Stimulated activated CD8-positive, alpha-beta memory T cell treated with anti-CD3 and anti-CD28 coated beads, Interleukin-7, amount 100 ng/mL, for 1 hour (primary cell): ENCODE measurements at regions not wholly inside any gene's neighbourhood (a gene's known extent, or its start where the extent isn't known, plus 50 kb on each side); places are given as distances from the start of the nearest gene placed in this dataset.

Experiments
- DNase-seq, 2 donors: peaks; one replicate each; pipeline ENCODE4 v3.0.0-alpha.2; 2020; ENCODE audit warnings: low read depth in 2 of 2

DNA sequence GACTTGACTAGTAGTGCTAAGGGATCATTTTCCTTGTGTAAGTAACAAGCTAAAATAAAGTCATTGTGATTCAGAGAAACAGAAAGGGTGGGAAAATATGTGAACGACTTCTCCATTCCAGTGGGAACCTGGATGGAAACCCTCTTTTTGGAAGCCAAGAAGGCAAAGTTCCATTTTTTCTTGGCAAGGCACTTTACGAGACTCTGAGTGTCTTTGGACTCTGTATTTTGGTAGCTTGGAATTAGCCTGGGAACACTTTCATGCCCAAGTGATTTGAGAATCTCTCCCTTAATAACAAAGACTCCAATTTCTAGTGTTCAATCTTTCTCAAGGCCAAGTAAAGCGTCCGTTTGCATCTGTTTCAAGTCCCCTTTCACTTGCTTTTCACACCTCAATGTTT, 100.5 kb upstream of the SASH1 start:
- DNase-seq: no peak

GRCh38 chr6:148244217-148244935, 98.3 kb upstream of the SASH1 start:
- DNase-seq: no peak

DNA sequence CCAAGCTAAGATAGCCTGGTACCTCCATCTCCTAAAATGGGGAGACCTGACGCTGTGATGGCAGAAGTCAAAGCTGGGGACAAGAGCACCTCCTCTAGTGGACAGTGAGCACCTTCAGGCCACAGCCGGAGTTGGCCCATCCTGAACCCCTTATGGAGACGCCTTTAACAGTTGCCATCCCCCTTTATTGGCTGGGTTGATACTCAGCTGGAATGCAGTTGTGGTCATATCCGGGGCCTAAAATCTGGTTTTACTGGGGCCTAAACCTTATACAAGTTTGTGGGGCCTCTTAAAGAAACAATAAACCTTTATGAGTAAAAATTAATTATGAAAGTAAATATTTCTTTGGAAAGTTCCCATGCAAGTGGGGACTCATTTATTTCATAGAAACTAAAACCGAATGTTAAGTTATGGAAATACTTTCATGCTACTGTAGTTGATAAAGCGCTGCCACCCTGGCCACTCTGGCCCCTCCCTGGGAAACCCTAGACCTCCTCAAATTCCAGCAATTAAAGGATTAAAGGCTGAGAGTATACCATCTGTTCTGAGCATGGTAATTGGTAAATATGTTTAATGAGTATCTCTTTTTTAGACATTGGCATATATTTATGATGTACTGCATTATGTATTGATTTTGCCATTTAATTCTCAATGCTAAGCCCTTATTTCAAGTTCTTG, 95.1 kb upstream of the SASH1 start:
- no peak for DNase-seq

DNA sequence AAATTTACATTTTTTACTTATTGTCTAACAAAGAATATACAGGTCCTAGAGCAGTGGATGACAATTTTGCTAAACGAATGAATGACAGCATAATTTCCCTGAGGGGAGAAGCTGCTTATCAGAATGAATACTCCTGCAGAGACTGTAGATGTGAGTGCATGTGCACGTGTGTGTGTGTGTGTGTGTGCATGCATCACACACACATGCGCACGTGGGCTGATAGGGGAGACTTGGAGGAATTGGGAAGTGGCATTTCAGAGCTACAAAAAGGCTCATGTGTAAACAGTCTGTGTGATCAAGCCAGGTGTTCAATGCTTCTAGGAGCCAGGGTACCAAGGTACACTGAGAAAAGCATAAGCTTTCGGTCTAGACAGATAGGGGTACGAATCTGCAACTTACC, 93.5 kb upstream of the SASH1 start:
- DNase-seq: no peak

- DNase-seq: no peak
Measured at GRCh38 chr6:148249679-148250375, 92.8 kb upstream of the SASH1 start.

GRCh38 chr6:148250975-148251685, 91.5 kb upstream of the SASH1 start:
- DNase-seq: no peak

DNA sequence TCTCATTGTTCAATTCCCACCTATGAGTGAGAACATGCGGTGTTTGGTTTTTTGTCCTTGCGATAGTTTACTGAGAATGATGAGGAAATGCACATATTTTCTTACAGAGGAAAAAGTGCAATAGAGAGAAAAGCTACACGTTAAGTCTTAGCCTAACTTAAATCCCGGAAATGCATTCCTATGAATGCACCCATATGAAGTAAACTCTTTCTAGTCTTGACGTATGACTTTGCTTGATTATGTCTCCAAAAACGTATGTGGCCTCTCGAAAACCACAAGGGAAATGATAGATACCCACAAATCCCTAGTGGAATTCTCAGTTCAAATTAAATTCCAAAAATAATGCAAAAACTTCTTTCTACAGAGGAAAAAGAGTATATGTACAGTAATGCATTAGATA, 90.7 kb upstream of the SASH1 start:
- DNase-seq: no peak

DNA sequence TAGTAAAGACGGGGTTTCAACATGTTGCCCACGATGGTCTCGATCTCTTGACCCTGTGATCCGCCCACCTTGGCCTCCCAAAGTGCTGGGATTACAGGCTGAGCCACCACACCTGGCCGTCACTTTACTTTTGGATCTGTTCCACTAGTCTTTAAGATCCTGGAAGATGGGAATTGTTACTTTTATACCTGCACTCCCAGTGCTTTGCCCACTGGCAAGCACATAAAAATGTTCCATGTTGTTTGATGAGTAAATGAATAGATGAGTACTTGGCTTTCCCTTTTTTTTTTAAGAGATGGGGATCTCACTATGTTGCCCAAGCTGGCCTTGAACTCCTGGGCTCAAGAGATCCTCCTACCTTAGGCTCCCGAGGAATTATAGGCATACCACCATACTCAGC, 84.8 kb upstream of the SASH1 start:
- no peak for DNase-seq

- no peak for DNase-seq
Measured at GRCh38 chr6:148258868-148259267, 83.8 kb upstream of the SASH1 start.

- no peak for DNase-seq
Measured at GRCh38 chr6:148261470-148261869, 81.2 kb upstream of the SASH1 start.

DNA sequence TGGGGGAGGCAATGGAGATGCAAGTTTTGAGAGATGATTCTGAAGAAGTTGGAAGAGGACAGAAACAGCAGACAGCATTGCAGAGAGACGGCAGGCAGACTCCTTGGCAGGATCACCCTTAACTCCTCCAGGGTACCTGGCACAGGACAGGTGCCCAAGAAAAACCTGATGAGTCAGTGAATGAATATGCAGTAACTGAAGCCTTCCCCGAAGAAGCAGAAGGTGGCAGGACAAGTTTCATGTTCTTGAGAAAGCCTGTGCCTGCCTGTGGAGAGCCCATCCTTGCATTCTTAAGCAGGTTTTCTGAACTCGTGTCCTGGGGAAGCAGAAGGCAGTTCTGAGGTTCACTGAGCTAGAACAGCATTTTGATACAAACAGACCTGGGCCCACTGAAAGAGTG, 79.6 kb upstream of the SASH1 start:
- no peak for DNase-seq

DNA sequence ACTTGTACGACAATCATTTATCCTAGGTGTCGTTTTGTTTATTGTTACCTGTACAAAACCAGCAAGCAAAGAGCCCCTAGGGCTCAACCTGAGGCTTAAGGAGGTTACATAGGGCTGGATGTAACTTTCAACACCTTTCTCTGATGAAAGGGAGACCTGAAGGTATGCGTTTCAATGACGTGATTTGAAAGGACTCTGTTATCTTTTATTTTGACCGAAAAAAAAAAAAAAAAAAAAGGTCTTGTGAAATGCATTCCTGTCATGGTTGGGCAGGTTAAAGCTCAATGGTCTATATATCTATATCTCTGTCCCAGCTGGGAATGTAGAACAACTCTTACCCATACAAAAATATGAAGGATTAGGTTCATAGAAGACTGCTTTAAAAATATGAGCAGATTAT, 78.7 kb upstream of the SASH1 start:
- no peak for DNase-seq

- no peak for DNase-seq
Measured at GRCh38 chr6:148265054-148265453, 77.6 kb upstream of the SASH1 start.

- no peak for DNase-seq
Measured at GRCh38 chr6:148269386-148269785, 73.3 kb upstream of the SASH1 start.

DNA sequence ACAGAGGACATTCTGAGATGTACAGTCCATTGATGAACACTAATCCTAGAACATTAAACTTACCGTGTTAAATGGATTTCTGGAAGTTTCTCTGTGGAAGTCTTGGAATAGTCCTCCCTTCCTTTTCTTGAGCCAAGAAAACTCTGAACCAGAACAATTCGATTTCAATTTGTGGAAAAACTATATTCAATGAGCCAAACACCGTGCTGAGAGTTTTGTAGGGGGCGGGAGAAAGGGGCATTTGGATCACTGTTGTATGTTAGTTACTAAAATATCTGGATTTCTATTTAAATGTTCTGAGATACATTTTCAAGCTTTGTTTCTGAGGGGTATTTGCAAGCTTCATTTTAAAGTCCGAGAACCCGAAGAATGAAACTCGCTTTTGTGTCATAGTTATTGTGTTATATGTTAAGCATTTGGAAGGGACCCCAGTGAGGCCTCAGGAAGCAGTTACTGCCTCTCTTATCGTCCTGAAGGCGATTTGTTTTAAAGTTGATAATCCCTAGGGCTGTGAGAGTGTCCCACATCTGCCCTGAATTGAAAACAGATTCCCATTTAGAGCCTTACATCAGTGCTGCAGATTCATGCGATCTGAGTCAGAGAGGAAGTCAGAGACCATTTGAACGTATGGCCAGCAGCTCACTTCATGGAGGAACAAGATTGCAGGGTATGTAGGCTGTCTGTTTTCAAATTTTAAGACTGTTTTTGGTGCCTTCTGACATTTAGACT, 70.8 kb upstream of the SASH1 start:
- DNase-seq: no peak

- no peak for DNase-seq
Measured at GRCh38 chr6:148272597-148272996, 70.0 kb upstream of the SASH1 start.

GRCh38 chr6:148273962-148274752, 68.5 kb upstream of the SASH1 start:
- DNase-seq: no peak

- no peak for DNase-seq
Measured at GRCh38 chr6:148274809-148275208, 67.8 kb upstream of the SASH1 start.

DNA sequence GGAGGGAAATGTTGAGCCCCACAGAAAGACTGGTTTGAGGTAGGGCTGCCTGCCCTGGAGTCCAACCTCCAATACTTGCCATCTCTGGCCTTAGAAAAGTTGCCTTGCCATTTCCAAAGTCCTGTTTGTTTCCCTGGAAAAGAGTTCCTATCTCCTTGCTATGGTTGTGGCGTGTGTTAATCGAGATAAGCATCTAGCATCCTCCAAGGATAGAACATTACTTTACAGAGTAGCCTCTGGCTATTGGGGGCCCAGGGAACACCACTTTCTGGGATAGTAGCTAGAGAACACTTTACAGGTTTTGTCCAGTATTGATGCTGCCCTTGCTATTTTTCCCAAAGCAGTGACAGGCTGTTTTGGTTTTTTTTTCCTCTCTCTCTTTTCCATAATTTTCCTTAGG, 57.4 kb upstream of the SASH1 start:
- no peak for DNase-seq

DNA sequence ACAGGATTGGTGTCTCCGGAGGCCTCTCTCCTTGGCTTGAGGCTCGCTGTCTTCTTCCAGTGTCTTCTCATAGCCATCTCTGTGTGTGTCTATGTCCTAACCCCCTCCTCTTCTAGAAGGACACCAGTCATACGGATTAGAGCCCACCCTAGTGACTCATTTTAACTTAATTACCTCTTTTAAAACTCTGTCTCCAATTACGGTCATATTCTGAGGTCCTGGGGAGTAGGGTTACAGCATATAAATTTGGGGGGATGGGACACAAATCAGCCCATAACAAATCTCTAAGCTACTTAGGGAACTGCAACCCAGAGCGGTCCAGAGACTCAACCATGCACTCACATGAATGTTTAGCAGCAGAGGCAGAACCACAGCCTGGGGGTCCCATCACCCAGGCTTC, 56.1 kb upstream of the SASH1 start:
- no peak for DNase-seq
